T1000 (cell line): ENCODE measurements at regions not wholly inside any gene's neighbourhood (a gene's known extent, or its start where the extent isn't known, plus 50 kb on each side); places are given as distances from the start of the nearest gene placed in this dataset.

Experiments
- DNase-seq: peaks from one replicate; lab custom pipeline; 2025; ENCODE audit warnings: mixed read lengths; lab: John Stamatoyannopoulos, UW

DNA sequence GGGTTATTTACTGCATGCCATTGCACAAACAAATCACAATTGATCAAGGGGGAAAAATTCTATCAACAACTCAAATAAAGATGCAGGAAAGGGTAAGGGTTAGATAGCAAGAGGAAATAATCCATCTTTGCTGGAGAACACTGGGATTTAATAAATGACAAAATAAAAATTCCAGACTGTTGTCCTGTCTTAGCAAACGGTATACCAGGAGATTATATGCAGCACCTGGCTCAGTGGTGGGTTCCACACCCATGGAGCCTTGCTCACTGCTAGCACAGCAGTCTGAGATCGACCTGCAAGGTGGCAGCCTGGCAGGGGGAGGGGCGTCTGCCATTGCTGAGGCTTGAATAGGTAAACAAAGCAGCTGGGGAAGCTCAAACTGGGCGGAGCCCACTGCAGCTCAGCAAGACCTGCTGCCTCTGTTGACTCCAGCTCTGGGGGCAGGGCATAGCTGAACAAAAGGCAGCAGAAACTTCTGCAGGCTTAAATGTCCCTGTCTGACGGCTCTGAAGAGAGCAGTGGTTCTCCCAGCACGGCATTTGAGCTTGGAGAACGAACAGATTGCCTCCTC lies 296.5 kb upstream of the THSD7B start:
- DNase-seq = no peak

GRCh38 chr2:136452528-136452927 lies 312.8 kb upstream of the THSD7B start:
- no peak for DNase-seq

- no peak for DNase-seq
Measured at GRCh38 chr2:136448986-136449780, 316.2 kb upstream of the THSD7B start.

DNA sequence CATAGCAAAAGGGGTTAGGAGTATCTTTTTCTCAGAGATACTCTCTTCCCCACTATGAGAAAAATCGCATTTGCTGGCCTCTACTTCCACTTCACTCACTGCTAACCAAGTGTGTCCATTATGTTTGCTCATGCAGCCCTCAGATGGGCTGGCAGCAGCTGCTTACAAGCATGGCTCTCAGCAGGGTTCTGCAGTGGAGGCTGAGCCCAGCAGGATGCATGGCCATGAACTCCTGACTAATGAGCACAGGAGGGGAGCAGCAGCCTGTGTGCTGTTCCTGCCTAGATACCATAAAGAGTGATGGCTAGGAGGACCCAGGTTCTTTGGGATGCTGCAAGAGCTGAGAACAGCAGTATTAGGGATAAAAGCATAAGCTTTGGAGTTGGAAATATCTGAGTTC lies 316.9 kb upstream of the THSD7B start:
- DNase-seq = no peak

GRCh38 chr2:136444323-136444722 lies 321.0 kb upstream of the THSD7B start:
- no peak for DNase-seq

DNA sequence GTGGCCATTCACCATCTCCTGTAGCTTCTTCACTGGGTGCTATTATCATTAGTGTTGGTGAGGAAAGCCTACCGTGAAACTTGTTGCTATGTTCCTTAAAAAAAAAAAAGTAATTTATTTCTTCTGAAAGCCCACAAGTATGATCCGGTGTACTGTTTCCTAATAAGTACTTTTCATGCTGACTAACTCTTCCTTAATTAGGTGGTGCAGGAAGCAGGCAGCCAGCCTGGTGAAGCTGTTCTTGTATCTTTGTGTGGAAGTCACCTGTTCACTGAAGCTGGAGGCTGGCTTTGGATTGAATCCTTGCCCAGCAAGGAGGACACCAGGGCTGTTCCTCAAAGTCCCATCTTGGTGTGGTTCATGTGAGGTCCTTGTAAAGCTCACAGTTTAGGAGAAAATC lies 321.7 kb upstream of the THSD7B start:
- DNase-seq = no peak

DNA sequence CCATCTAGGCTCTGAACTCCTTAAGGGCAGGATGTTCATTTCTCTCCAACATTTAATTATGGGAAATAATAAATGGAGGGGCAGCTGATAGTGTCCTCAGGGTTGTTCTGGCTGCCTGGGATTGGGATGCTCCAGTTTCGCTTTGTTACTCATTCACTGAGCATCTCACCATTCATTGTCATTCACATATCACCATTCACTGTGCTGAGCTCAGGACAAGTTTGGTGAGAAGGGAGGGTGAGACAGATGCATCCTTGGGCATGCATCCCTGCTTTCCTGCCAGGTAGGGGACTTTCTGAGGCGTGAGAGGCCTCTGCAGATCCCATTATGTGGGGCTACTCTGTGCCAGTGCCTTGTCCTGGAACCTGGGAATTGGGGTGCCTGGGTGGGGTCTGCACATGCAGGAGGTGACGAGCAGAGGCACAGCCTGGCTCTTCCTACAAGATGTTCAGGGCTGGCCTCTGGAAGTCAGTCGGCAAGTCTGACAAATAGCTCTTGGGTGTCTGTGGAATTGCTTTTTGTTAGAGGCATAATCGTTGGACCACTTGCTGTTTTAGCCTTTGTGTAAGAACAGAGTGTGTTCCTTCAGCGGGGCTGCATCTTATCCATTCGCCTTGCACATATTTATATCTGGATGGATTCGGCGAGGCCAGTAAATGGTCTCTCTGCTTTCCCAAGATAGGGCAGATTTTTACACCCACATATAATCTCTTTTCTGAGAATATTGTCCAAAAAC lies 323.2 kb upstream of the THSD7B start:
- no peak for DNase-seq

- no peak for DNase-seq
Measured at GRCh38 chr2:136439064-136439676, 321.2 kb upstream of the CXCR4 start.

DNA sequence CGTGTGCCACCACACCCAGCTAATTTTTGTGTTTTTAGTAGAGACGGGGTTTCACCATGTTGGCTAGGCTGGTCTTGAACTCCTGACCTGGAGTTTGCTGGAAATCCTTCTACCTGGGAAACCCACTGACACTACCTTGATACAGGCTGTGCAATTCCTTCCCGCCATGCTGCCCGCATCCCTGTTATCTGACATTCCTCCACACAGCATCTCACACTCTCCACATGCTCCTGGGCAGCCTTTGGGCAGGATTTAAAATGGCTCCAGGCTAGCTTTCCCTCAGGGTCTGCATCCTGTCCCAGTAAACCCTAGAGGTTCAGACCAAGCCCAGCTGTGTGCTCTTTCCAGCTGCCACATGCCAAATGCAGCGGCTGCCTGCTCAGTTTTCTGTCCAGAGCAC lies 319.5 kb upstream of the CXCR4 start:
- no peak for DNase-seq

GRCh38 chr2:136436936-136437335 lies 319.0 kb upstream of the CXCR4 start:
- no peak for DNase-seq

GRCh38 chr2:136434251-136434715 lies 316.3 kb upstream of the CXCR4 start:
- DNase-seq = no peak

DNA sequence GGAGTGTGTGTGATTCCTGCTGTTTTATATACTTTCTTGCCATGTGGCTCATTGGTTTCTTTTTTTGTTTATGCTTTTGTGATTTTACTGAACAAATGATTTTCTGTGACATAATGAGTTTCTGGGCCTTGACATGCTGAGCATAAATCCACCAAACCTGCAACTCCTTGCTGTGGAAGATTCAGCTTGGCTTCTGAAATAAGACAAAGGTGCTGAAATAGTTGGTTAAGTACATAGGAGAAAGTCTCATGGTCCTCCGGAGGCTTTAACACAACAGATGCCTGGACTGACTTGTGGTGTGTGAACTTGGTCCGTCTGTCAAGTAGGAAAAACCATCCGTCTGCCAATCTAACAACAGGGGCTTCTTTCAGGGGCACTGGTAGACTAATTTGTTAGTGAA lies 315.3 kb upstream of the CXCR4 start:
- no peak for DNase-seq

DNA sequence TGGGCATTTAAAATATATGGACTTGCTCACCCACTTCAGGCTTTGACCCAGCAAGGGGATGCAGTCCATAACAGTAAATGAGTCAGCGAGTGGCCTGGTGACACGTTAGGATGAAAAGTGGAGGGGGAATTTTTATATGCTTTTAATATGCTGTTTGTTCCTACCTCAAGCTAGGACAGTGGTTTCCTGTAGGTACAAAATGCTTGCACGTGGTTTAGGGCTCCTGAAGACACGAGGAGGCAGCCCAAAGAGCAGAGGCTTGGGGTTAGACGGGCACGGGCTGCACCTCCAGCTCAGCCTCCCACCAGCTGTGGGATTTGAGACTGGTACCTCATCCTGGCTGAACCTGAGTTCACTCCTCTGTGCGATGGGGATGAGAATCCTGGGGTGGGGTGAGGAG lies 306.2 kb upstream of the CXCR4 start:
- DNase-seq = no peak

DNA sequence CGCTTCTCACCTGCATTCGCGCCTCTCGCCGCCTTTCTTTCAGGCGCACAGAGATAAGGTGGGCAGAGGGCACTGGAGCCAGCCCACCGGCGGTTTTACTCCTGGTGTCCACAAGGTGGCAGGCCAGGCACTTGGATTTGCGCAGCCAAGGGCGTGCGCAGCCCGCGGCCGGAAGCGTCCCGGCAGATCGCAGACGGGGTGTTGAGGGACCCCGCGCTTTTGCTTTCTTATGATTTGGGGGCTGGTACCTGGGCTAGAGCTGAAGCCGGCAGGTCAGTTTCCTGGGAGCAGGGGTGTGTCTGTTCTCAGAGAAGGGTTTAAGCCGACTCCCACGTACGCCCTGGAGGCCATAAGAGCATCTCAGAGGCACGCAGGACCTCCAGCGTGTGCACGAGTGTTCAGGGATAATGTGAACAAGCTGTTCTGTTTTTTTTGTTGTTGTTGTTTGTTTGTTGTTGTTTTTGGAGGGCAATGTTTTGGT lies 305.6 kb upstream of the CXCR4 start:
- peak; percentile 29 for DNase-seq

DNA sequence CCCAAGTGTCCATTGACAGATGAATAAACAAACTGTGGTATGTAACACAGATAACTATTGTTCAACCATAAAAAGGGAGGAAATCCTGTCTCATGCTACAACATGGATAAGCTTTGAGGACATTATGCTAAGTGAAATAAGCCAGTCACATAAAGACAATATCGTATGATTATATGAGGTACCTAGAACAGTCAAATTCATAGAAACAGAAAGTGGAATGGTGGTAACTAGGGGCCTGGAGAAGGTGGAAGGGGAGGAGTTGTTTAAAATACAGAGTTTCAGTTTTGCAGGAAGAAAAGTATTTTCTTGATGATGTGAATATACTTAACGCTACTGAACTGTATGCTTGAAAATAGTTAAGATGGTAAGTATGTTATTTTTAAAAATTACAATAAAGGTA lies 304.6 kb upstream of the CXCR4 start:
- no peak for DNase-seq

DNA sequence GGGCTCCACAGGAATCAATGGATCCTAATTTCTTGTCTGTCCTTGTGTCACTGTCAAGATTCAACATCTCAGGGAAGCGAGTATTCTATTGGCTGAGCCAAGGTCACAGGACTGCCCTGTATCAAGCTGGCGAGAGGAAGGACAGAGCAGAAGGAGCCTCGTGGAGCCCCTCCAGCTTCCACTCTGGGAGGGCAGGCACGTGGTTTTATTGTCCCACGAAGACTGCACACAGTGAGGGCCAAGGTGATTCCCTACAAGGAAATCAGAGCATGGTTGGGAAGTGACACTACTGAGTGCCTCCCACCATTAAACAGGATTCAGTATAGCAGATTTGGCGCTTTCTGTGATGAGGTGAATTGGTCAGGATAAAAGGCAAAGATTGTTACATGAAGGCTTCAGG lies 302.4 kb upstream of the CXCR4 start:
- no peak for DNase-seq

- no peak for DNase-seq
Measured at GRCh38 chr2:136411946-136412345, 294.0 kb upstream of the CXCR4 start.

DNA sequence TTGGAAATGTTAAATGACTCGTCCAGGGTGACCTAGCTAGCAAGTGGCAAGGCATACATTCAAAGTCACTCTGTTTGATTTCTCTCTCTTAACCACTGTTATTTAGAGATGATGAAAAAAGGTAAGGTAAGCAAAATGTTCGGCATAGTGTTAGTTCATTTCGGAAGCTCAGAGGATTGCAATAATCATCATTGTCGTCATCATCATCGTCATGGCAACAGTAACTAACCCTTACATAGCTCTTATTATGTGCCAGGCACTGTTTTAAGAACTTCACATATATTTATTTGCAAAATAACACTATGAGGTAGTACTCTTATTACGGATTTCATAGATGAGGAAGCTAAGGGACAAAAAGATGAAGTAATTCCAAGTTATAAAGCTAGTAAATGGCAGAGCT lies 292.7 kb upstream of the CXCR4 start:
- DNase-seq = no peak

- DNase-seq = no peak
Measured at GRCh38 chr2:136408795-136409194, 290.8 kb upstream of the CXCR4 start.

GRCh38 chr2:136407952-136408318 lies 290.0 kb upstream of the CXCR4 start:
- no peak for DNase-seq

DNA sequence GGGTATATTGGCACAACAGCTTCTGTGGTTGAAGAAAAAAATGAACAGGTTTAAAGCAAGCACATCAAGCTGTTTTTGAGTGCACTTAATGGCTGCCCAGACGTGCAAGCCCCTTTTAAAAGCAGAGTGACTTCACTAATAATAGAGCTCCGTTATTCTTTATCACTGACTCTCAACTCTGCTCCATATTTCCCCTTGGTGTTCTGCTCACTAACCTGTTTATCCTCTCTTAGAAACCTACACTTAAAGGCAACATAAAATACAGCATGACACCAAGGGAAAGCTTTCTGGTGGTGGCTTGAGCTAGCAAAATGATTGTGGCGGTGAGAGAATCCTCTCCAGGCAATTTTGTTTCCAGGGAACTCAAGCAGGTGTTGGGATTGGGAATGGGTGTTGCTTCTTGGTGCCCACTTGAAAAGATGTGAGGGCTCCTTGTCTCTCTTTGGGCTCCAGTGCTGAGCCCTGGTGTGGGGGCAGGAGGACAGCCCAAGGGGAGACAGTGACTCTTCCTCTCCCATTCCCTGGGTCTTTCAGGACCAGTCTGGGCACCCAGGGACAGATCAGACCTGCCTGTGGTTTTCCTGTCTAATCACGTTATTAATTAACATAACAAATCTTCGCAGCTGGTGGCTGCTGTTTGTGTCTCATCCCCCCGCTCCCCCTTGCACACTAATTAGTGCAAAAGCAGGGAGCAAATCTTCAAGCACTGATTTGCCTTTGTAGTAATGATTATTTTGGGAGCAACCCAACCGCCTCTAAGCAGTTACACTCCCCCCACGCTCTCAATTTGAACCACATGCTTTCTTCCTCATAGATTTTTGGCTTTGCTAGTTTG lies 289.4 kb upstream of the CXCR4 start:
- no peak for DNase-seq

DNA sequence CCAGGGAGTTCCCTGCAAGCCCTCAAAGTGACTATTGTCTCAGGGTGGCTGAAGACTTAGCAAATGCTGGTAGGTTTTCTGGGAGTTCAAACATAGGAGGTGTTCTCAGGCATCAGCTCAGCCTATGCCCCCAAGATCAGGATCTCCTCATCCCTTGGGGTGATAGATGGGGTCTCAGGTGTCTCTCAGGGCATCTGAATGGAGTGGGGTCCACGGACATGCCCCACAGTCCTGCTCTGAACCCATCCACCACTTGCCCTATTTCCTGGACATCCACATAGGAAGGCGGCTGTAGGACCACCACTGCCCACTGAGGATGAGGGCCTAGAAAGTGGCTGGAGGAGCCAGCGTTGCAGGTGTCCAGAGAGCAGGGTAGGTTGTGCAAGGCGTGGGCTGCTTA lies 287.0 kb upstream of the CXCR4 start:
- no peak for DNase-seq
